ENCODE measurements at regions not wholly inside any gene's neighbourhood (a gene's known extent, or its start where the extent isn't known, plus 50 kb on each side); places are given as distances from the start of the nearest gene placed in this dataset.

DNA sequence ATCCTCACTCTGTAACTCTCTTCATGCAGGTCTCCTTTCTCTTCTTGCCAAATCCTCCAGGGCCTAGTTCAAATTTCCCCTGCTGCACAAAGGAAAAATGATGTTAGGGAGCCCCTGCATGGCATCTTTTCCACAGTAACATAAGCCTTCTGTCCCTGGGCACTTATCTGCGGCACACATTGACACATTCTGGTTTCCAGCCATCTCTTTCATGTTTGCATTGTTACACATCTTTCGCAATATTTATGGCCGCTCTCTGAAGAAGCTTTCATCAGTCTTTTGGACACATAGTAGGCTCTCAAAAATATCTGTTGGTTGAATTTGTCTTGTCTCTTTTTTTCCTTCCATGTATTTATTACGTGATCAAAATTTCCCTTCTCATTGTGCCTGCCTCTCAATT, 1806.1 kb upstream of the PIK3C3 start:
- TF ChIP-seq, protein P1, sequence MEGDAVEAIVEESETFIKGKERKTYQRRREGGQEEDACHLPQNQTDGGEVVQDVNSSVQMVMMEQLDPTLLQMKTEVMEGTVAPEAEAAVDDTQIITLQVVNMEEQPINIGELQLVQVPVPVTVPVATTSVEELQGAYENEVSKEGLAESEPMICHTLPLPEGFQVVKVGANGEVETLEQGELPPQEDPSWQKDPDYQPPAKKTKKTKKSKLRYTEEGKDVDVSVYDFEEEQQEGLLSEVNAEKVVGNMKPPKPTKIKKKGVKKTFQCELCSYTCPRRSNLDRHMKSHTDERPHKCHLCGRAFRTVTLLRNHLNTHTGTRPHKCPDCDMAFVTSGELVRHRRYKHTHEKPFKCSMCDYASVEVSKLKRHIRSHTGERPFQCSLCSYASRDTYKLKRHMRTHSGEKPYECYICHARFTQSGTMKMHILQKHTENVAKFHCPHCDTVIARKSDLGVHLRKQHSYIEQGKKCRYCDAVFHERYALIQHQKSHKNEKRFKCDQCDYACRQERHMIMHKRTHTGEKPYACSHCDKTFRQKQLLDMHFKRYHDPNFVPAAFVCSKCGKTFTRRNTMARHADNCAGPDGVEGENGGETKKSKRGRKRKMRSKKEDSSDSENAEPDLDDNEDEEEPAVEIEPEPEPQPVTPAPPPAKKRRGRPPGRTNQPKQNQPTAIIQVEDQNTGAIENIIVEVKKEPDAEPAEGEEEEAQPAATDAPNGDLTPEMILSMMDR (IDR thresholded peaks at IDR 0.05; ENCODE audit: low read length), result no peak
- TF ChIP-seq EZH2 (IDR thresholded peaks at IDR 0.05; ENCODE audit: borderline replicate concordance, low read length), result no peak
